WI38 (cell line): ENCODE measurements at regions not wholly inside any gene's neighbourhood (a gene's known extent, or its start where the extent isn't known, plus 50 kb on each side); places are given as distances from the start of the nearest gene placed in this dataset.

Experiments used
- H3K4me3 ChIP-seq: 2 replicates; pipeline ENCODE4 v1.5.1; 2011; ENCODE audit warnings: low read depth, mild to moderate bottlenecking, control low read depth, low read length
- TF ChIP-seq, protein P1 (sequence below): IDR thresholded peaks from 2 replicates; pipeline ENCODE4 v1.5.1; 2012; ENCODE audit warnings: low read depth, mild to moderate bottlenecking, control low read depth, low read length

DNA sequence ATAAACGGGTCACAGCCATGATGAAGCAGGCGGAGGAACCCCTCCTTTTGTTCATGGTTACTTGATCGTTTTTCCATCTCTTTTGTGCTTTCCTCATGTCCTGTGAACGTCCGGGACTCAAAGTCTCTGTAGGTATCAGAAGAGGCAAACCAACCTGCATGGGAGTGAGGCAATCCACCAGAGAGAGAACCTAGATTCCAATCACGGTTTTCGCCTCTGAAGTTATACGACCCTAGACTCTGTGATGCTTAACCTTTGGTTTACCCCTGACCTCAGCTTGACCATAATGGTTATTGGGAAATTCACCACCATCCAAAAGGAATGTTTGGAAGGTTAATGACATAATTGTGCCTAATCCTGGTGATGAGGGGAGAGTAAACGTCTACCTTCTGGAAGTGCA is 186.8 kb upstream of the PRICKLE1 start:
- no peak overlapping the region for H3K4me3 ChIP-seq
- TF ChIP-seq, protein P1, sequence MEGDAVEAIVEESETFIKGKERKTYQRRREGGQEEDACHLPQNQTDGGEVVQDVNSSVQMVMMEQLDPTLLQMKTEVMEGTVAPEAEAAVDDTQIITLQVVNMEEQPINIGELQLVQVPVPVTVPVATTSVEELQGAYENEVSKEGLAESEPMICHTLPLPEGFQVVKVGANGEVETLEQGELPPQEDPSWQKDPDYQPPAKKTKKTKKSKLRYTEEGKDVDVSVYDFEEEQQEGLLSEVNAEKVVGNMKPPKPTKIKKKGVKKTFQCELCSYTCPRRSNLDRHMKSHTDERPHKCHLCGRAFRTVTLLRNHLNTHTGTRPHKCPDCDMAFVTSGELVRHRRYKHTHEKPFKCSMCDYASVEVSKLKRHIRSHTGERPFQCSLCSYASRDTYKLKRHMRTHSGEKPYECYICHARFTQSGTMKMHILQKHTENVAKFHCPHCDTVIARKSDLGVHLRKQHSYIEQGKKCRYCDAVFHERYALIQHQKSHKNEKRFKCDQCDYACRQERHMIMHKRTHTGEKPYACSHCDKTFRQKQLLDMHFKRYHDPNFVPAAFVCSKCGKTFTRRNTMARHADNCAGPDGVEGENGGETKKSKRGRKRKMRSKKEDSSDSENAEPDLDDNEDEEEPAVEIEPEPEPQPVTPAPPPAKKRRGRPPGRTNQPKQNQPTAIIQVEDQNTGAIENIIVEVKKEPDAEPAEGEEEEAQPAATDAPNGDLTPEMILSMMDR: no peak

DNA sequence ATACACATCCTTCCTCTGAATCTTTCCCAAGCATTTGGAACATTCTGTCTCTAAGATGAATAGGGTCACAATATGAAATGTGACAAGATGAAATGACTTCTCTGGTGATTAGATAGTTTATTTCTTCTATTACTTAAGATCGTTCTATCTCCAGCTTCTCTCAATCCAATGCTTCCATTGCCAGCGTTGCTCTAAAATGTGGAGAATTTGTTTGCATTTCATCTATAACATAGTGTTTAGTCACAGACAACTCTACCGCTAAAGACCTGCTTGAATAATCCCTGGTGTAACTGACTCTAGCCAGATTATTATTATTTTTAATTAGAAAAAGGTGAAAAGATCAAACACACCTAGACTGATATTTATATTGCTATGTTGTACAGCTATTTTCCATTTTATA is 184.7 kb upstream of the PRICKLE1 start:
- TF ChIP-seq, protein P1: no peak

DNA sequence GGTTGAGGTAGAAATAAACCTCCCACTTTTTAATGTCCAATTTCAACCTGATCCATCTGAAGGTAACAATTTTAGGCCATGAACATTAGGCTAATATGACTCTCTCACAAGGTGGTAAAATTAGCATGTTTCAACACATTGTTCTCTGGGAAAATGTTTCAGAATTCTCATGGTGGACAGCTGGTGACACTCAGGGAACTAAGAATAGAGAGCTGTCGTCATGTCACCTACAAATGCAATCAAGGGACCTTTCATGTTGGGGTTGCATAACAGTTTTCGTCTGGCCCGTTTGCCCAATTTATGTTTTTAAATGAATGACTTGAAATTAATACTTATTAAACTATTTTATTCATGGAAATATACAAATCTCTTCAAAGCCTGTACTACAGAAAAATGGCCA is 180.7 kb upstream of the PRICKLE1 start:
- TF ChIP-seq, protein P1: no peak
- H3K4me3 ChIP-seq: no peak overlapping the region

More for the DNA sequence above, 184.7 kb upstream of the PRICKLE1 start:
- no peak overlapping the region for H3K4me3 ChIP-seq

DNA sequence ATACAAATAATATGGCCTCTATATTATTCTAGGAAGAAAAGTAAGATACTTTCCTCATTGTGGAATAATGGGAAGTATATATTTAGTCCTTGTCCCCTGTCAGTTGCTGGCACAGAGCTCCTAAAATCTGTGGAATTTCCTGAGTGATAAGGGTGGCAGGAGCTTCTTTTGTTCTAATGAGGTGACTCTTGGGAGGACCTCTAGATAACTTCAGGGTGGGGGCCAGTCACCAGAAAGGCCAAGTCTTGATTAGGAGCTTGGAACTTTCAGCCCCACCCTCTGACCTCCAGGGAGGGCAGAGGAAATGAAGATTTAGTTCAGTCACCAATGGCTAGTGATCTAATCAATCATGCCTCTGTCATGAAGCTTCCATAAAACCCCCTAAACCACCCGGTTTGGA is 179.9 kb upstream of the PRICKLE1 start:
- H3K4me3 ChIP-seq: no peak overlapping the region
- TF ChIP-seq, protein P1: no peak

DNA sequence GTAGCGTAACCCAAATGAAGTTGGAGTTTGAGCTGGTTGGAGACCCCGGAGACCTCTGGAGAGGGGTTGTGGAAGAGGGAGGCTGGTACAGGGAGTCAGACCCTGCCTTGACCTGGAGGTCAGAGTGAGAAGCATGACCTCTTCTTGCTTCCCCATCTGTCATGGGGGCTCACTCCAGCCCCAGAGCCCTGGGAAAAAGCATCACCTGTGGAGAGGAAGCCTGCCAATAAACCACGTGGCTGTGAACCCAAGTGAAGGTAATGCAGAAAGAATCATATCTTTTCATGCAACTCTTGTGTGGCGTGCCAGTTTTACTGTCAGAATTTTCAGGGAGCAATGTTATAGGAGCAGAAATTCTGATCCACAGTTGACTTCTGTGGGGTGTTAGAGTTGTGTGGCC is 178.5 kb upstream of the PRICKLE1 start:
- TF ChIP-seq, protein P1: no peak
- H3K4me3 ChIP-seq: no peak overlapping the region

DNA sequence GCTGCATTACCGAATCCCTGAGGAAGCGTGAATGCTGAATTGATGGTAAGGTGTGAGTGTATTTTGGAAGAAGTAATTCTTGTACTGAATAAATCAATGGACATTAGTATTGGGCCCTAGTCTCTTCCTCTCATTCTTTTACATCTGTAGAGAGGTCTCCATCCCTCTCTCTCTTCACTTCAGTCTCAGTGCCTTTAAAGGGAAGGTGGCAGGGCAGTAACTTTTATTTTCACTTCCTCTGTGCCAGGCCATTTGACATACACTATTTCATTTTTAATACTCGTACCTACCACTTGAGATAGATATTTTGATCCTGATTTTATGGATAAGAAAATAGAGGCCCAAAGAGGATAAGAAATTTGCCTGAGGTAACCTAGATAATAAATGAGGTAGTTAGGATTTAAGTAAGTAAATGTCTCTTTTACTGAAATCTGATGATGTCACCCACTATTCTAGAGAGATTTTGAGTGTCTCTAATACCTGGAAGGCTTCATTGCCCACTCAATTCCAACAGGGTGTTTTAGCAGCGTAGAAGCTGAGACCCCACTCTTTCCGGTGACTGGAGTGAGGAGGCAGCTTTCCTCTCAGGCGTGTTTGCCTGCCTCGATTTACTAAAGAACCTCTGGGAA is 177.9 kb upstream of the PRICKLE1 start:
- H3K4me3 ChIP-seq: no peak overlapping the region
- TF ChIP-seq, protein P1: no peak

DNA sequence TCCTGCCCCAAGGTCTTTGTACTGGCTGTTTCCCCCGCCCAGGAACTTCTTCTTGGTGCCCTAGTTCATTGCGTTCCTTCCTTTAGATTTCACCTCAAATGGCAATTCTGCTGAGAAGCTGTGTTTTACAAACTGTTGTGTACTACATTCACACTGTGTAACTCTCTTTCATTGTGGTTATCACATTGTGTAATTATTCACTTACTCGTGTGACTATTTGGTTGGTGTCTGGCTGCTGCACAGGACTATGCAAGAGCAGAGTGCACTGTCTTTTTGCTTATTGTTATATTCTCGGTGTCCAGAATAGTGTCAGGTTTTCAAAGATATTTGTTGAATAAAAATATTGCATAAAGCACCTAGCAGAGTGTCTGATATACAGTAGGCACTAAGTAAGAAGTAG is 177.2 kb upstream of the PRICKLE1 start:
- TF ChIP-seq, protein P1: no peak
- H3K4me3 ChIP-seq: no peak overlapping the region
